Thymus (tissue), 11 donors: ENCODE measurements at regions not wholly inside any gene's neighbourhood (a gene's known extent, or its start where the extent isn't known, plus 50 kb on each side); places are given as distances from the start of the nearest gene placed in this dataset.
A peak's percentile ranks its signal among the peaks of the same experiment; 100 is the strongest.
"Not testable (repeated sequence)": the region's sequence is repeated elsewhere in the genome, so short reads cannot be mapped to it uniquely, and the experiment has no call there.

Source experiments
- DNase-seq, 9 donors: peaks; one replicate each; pipeline ENCODE4 v3.0.0-alpha.2; 2013; ENCODE audit warnings: low spot score in 9 of 9, low read depth in 6 of 9, missing footprints in 1 of 9
- H3K27ac ChIP-seq, 2 donors: one replicate each; pipeline ENCODE4 v1.5.1; 2013; ENCODE audit warnings: control low read depth in 1 of 2, low read depth in 1 of 2, low read length in 1 of 2, mild to moderate bottlenecking in 1 of 2, moderate library complexity in 1 of 2
- H3K27me3 ChIP-seq, 2 donors: one replicate each; pipeline ENCODE4 v1.5.1; 2013; ENCODE audit warnings: low read length in 1 of 2; ENCODE audit not compliant: control insufficient read depth in 2 of 2, insufficient read depth in 1 of 2
- H3K36me3 ChIP-seq, 2 donors: one replicate each; pipeline ENCODE4 v1.5.1; 2013; ENCODE audit warnings: low read length in 1 of 2, mild to moderate bottlenecking in 1 of 2, moderate library complexity in 1 of 2; ENCODE audit not compliant: control insufficient read depth in 2 of 2, insufficient read depth in 2 of 2
- H3K4me1 ChIP-seq, 2 donors: one replicate each; pipeline ENCODE4 v1.5.1; 2013; ENCODE audit warnings: low read length in 2 of 2; ENCODE audit not compliant: control insufficient read depth in 2 of 2, insufficient read depth in 2 of 2
- H3K4me3 ChIP-seq, 2 donors: one replicate each; pipeline ENCODE4 v1.5.1; 2013; ENCODE audit warnings: low read length in 2 of 2, control low read depth in 1 of 2, mild to moderate bottlenecking in 1 of 2
- H3K9me3 ChIP-seq, 2 donors: one replicate each; pipeline ENCODE4 v1.5.1; 2013; ENCODE audit warnings: low read length in 1 of 2, mild to moderate bottlenecking in 1 of 2; ENCODE audit not compliant: control insufficient read depth in 2 of 2, insufficient read depth in 1 of 2
- WGBS: extraction: QIAGEN DNeasy Blood & Tissue Kit; methylation state at CpG from one replicate; pipeline ENCODE4 v1.1.7; 2013; 5-methylcytosine and 5-hydroxymethylcytosine counted together
- donor health status: healthy.

DNA sequence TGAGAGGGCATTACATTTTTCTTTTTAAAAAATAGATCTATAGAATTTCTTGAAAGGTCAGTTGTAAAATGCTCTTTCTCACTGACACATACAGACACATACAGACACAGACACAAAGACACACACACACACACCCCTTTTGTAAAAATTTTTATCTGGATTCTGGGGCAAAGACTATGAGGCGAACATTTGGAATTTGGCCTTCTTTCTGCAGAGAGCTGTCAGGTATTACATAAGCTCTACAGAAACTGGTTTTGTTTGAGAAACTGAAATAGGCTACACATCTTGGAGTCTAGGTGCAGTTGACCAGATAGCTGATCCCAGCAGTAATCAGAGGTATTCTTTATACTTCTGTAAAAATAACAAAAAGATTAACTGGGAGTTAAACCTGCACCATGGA is 315.9 kb upstream of the RPS23 start:
- 99% methylated on average over 1 of the region's 1 CpG for WGBS
- Histone ChIP-seq H3K27ac (no peak overlapping the region), H3K36me3 (no peaks in the 10 kb centered on the region), H3K4me3 (no peak overlapping the region), H3K27me3 (no peaks in the 10 kb centered on the region), H3K9me3 (peaks cover 0 to 3% of the 10 kb centered on the region in 2 donors), H3K4me1 (no peaks in the 10 kb centered on the region)
- DNase-seq = no peak

DNA sequence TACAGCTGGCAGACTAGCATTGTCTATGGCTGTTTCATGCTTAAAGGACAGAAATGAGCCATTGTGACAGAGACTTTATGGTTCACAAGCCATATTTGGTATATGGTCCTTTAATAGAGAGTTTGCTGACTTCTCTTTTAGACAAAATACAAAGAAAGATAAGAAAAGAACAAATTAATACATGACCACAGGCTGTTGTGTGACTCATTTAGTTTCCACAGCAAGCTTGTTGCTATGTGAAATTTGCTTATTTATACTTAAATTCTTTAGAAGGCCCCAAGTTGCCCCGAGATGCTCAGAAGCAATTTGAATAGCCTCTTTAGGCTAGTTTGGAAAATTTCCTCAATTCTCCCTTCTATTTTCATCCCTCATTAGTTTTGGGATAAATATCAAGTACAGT is 315.3 kb upstream of the RPS23 start:
- H3K9me3 ChIP-seq = peaks cover 0 to 3% of the 10 kb centered on the region in 2 donors
- H3K27me3 ChIP-seq = no peaks in the 10 kb centered on the region
- whole genome bisulfite sequencing = 91% methylated on average over 1 of the region's 1 CpG
- H3K36me3 ChIP-seq = no peaks in the 10 kb centered on the region
- no peaks in the 10 kb centered on the region for H3K4me1 ChIP-seq
- H3K4me3 ChIP-seq = no peak overlapping the region
- no peak overlapping the region for H3K27ac ChIP-seq
- no peak for DNase-seq

- no peaks in the 10 kb centered on the region for H3K36me3 ChIP-seq
- H3K4me3 ChIP-seq = no peak overlapping the region
- no peak overlapping the region for H3K27ac ChIP-seq
- DNase-seq = no peak
- H3K9me3 ChIP-seq = peaks cover 0 to 3% of the 10 kb centered on the region in 2 donors
- no peaks in the 10 kb centered on the region for H3K27me3 ChIP-seq
- peaks cover 0 to 7% of the 10 kb centered on the region in 2 donors for H3K4me1 ChIP-seq
Measured at GRCh38 chr5:82591021-82591515, 312.9 kb upstream of the RPS23 start.

DNA sequence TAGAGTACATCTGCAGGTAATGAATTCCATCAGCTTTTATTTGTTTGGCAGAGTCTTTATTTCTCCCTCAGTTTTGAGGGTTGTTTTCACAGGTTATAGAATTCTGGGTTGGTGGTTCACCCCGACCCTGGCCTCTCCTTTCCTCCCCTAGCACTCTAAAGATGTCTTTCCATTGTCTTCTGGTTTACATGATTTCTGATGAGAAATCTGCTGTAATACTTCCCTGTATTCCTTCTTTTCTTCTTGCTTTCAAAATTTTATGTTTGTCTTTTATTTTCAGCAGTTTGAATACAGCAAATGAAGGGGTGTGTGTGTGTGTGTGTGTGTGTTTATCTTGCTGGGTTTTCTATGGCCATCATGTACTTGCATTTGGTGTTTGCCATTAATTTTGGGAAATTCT is 312.0 kb upstream of the RPS23 start:
- Histone ChIP-seq H3K9me3 (peaks cover 0 to 5% of the 10 kb centered on the region in 2 donors), H3K27me3 (no peaks in the 10 kb centered on the region), H3K4me3 (no peak overlapping the region), H3K4me1 (peaks cover 0 to 11% of the 10 kb centered on the region in 2 donors), H3K27ac (no peak overlapping the region), H3K36me3 (no peaks in the 10 kb centered on the region)
- 96% methylated on average over 1 of the region's 1 CpG for WGBS
- DNase-seq = no peak

GRCh38 chr5:82586661-82587310 is 308.6 kb upstream of the RPS23 start:
- H3K9me3 ChIP-seq = peaks cover 0 to 12% of the 10 kb centered on the region in 2 donors
- 87% methylated on average over 3 of the region's 3 CpGs for WGBS
- H3K4me1 ChIP-seq = peaks cover 0 to 11% of the 10 kb centered on the region in 2 donors
- no peak for DNase-seq
- H3K36me3 ChIP-seq = no peaks in the 10 kb centered on the region
- no peak overlapping the region for H3K4me3 ChIP-seq
- no peaks in the 10 kb centered on the region for H3K27me3 ChIP-seq
- H3K27ac ChIP-seq = no peak overlapping the region

DNA sequence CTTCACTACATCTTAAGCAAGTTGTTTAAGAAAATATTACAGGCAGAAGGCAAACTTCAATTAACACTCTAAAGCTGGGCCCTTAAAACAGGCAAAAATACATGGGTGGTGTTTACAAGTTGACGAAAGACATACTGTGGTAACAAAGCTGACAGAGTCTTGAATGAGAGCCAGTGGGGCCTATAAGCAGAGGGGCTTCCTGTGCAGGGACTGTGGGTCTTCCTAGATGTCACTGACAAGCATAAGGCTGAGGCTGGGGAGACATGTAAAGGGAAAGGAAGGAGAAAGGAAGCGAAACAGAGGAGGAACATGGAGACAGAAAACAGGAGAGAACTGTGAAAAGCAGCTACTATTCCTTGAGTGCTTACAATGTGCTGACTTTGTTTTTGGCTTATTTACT is 308.0 kb upstream of the RPS23 start:
- peak overlapping the region in 1 of 2 donors; percentile 27 for H3K27ac ChIP-seq
- WGBS = 54% methylated on average over 2 of the region's 2 CpGs
- no peak overlapping the region for H3K4me3 ChIP-seq
- no peaks in the 10 kb centered on the region for H3K36me3 ChIP-seq
- DNase-seq = peak in 1 of 9 donors; percentile 49
- no peaks in the 10 kb centered on the region for H3K27me3 ChIP-seq
- H3K4me1 ChIP-seq = peaks cover 0 to 11% of the 10 kb centered on the region in 2 donors
- H3K9me3 ChIP-seq = peaks cover 0 to 12% of the 10 kb centered on the region in 2 donors

DNA sequence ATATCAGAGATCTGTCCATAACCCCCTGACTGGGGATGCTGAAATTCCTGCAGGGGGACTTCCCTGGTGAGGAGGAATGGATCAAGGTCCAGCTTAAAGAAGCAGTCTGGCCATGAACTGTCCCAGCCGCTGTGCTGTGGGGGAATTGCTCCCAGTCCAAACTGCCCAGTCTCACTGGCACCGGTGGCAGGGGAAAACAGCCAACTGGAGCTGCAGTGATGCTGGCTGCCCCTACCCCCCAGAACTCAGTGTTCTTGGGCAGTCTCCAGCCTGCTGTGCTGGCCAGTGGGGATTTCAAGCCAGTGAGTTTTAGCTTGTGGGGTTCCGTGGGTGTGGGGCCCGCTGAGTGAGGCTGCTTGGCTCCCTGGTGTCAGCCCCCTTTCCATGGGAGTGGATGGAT is 306.5 kb upstream of the RPS23 start:
- H3K9me3 ChIP-seq = peaks cover 0 to 9% of the 10 kb centered on the region in 2 donors
- H3K27ac ChIP-seq = no peak overlapping the region
- DNase-seq = no peak
- H3K27me3 ChIP-seq = no peaks in the 10 kb centered on the region
- peaks cover 0 to 11% of the 10 kb centered on the region in 2 donors for H3K4me1 ChIP-seq
- no peaks in the 10 kb centered on the region for H3K36me3 ChIP-seq
- H3K4me3 ChIP-seq = no peak overlapping the region
- WGBS = 99% methylated on average over 4 of the region's 4 CpGs

GRCh38 chr5:82583331-82583730 is 305.2 kb upstream of the RPS23 start:
- not testable (repeated sequence) for H3K36me3 ChIP-seq, H3K4me3 ChIP-seq, H3K27me3 ChIP-seq, H3K9me3 ChIP-seq, H3K27ac ChIP-seq, DNase-seq
- WGBS = 88% methylated on average over 6 of the region's 6 CpGs
- peaks cover 0 to 11% of the 10 kb centered on the region in 2 donors for H3K4me1 ChIP-seq

DNA sequence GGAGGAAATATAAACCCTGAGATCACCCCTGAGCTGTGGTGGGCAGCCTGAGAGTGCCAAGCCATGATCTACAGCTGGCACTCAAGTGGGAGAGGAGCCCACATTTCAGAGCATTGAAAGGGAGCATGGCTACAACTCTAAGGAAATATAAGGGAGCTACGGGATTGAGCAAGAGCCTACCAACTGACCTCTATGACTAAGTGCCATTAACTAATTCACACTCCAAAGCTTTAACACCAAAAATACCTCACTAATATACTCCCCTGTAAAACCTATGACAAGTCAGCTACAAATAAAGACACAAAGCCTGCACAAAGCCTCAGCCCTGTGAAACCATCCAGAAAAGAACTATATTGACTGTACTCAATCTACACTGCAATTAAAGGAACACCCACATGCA is 286.8 kb upstream of the RPS23 start:
- Histone ChIP-seq H3K36me3 (no peaks in the 10 kb centered on the region), H3K9me3 (peaks cover 0 to 4% of the 10 kb centered on the region in 2 donors), H3K27ac (no peak overlapping the region), H3K27me3 (no peaks in the 10 kb centered on the region), H3K4me3 (no peak overlapping the region), H3K4me1 (no peaks in the 10 kb centered on the region)
- DNase-seq = no peak
- 98% methylated on average over 1 of the region's 1 CpG for WGBS
